SK-N-SH (cell line): ENCODE measurements at regions not wholly inside any gene's neighbourhood (a gene's known extent, or its start where the extent isn't known, plus 50 kb on each side); places are given as distances from the start of the nearest gene placed in this dataset.

Source experiments
- CTCF ChIA-PET: fragments of 300-600, 350-600 bp; formaldehyde crosslinking; extraction: SDS; loops from one replicate; lab custom pipeline; 2021; lab: Yijun Ruan, JAX
- POLR2A ChIA-PET: fragments of 350-600 bp; sonication (Branson Sonifier 250); formaldehyde crosslinking; extraction: SDS; loops from one replicate; lab custom pipeline; 2020; ENCODE audit warnings: antibody characterized with exemption, inconsistent platforms; lab: Yijun Ruan, JAX
- DNase-seq: peaks from one replicate; pipeline ENCODE4 v3.0.0; 2012
- H2AFZ ChIP-seq: fragments of 200-600 bp; sonication (generic); 2 replicates; pipeline ENCODE4 v1.8.1; 2016; ENCODE audit warnings: antibody characterized with exemption, mild to moderate bottlenecking, low read depth
- H3F3A ChIP-seq: fragments of 200-600 bp; sonication (generic); replicated peaks from 2 replicates; pipeline ENCODE3; 2016; ENCODE audit warnings: antibody characterized with exemption, mild to moderate bottlenecking; ENCODE audit not compliant: insufficient read depth
- H3K27ac ChIP-seq, 2 experiments: fragments of 200-500 bp in 1 of 2; fragments of 200-600 bp in 1 of 2; sonication (Bioruptor generic) in 1 of 2; sonication (generic), shearing (Covaris generic) in 1 of 2; 2 replicates each; pipeline versions ENCODE4 v1.5.1 to v1.6.1; 2014 to 2016; ENCODE audit warnings: low read depth in 2 of 2, inconsistent platforms in 1 of 2, low read length in 1 of 2, mild to moderate bottlenecking in 1 of 2, mixed read lengths in 1 of 2
- H3K27me3 ChIP-seq: fragments of 200-600 bp; sonication (generic), shearing (Covaris generic); 2 replicates; pipeline ENCODE4 v1.6.1; 2016; ENCODE audit warnings: mixed run types; ENCODE audit not compliant: insufficient read depth
- H3K36me3 ChIP-seq, 2 experiments: fragments of 200-500 bp in 1 of 2; fragments of 200-600 bp in 1 of 2; sonication (Bioruptor generic) in 1 of 2; sonication (generic) in 1 of 2; replicated peaks in 1 of 2; 2 replicates each; pipeline versions ENCODE3 to v1.5.1; 2014 to 2016; ENCODE audit warnings: low read length in 1 of 2, mild to moderate bottlenecking in 1 of 2; ENCODE audit not compliant: insufficient read depth in 2 of 2, control insufficient read depth in 1 of 2
- H3K4me1 ChIP-seq, 2 experiments: fragments of 200-500 bp in 1 of 2; fragments of 200-600 bp in 1 of 2; sonication (Bioruptor generic) in 1 of 2; sonication (generic), shearing (Covaris generic) in 1 of 2; 2 replicates each; pipeline versions ENCODE4 v1.5.1 to v1.6.1; 2014 to 2016; ENCODE audit warnings: low read depth in 1 of 2, low read length in 1 of 2, mixed run types in 1 of 2; ENCODE audit not compliant: insufficient read depth in 2 of 2, control insufficient read depth in 1 of 2
- H3K4me2 ChIP-seq: fragments of 200-600 bp; sonication (generic), shearing (Covaris generic); 2 replicates; pipeline ENCODE4 v1.6.1; 2017; ENCODE audit warnings: mixed run types
- H3K4me3 ChIP-seq, 2 experiments: fragments of 200-500 bp in 1 of 2; fragments of 200-600 bp in 1 of 2; sonication (Bioruptor generic) in 1 of 2; sonication (generic), shearing (Covaris generic) in 1 of 2; 2 replicates each; pipeline versions ENCODE4 v1.5.1 to v1.8.1; 2014 to 2016; ENCODE audit warnings: low read depth in 2 of 2, inconsistent platforms in 1 of 2, low read length in 1 of 2, mild to moderate bottlenecking in 1 of 2, mixed read lengths in 1 of 2, moderate library complexity in 1 of 2
- H3K79me2 ChIP-seq: fragments of 200-600 bp; sonication (generic); 2 replicates; pipeline ENCODE4 v1.8.1; 2017; ENCODE audit warnings: mild to moderate bottlenecking; ENCODE audit not compliant: insufficient read depth
- H3K9ac ChIP-seq: fragments of 200-600 bp; sonication (generic); 2 replicates; pipeline ENCODE4 v1.6.1; 2017; ENCODE audit warnings: mixed run types
- H3K9me2 ChIP-seq: fragments of 200-600 bp; sonication (generic); 2 replicates; pipeline ENCODE4 v1.6.1; 2017; ENCODE audit warnings: mixed run types
- H3K9me3 ChIP-seq: fragments of 200-600 bp; sonication (generic); 2 replicates; pipeline ENCODE4 v1.6.1; 2017; ENCODE audit warnings: mixed run types, mild to moderate bottlenecking, moderate library complexity
- H4K20me1 ChIP-seq: fragments of 200-600 bp; sonication (generic); 2 replicates; pipeline ENCODE4 v1.6.1; 2017; ENCODE audit warnings: mild to moderate bottlenecking, mixed run types; ENCODE audit not compliant: insufficient read depth
- CTCF ChIP-seq: fragments of 200-600 bp; sonication (generic); IDR thresholded peaks from 2 replicates; pipeline ENCODE4 v1.6.1; 2017; ENCODE audit warnings: antibody characterized with exemption, mild to moderate bottlenecking, moderate library complexity
- ELF1 ChIP-seq: IDR thresholded peaks from 2 replicates; pipeline ENCODE4 v1.4.0; 2012
- EP300 ChIP-seq, 2 experiments: IDR thresholded peaks; 2 replicates each; pipeline versions ENCODE4 v1.4.0 to v1.6.1; 2012; ENCODE audit warnings: borderline replicate concordance in 1 of 2, low read depth in 1 of 2, low read length in 1 of 2
- FOSL2 ChIP-seq: IDR thresholded peaks from 2 replicates; pipeline ENCODE4 v1.4.0; 2012; ENCODE audit warnings: low read depth, mild to moderate bottlenecking, moderate library complexity, borderline replicate concordance
- FOXJ3 ChIP-seq: sonication (generic); formaldehyde crosslinking; IDR thresholded peaks from 2 replicates; pipeline ENCODE4 v1.5.1; 2020; ENCODE audit warnings: mild to moderate bottlenecking, missing genetic modification reagents
- FOXM1 ChIP-seq: IDR thresholded peaks from 2 replicates; pipeline ENCODE4 v1.4.0; 2012; ENCODE audit warnings: low read depth, mild to moderate bottlenecking
- GATA2 ChIP-seq: sonication (generic); formaldehyde crosslinking; IDR thresholded peaks from 2 replicates; pipeline ENCODE4 v1.5.0; 2020; ENCODE audit warnings: mild to moderate bottlenecking, missing genetic modification reagents
- MEF2A ChIP-seq: IDR thresholded peaks from 2 replicates; pipeline ENCODE4 v1.4.0; 2012; ENCODE audit warnings: low read depth, borderline replicate concordance
- NRF1 ChIP-seq: IDR thresholded peaks from 2 replicates; pipeline ENCODE4 v1.6.1; 2012; ENCODE audit warnings: low read depth, mild to moderate bottlenecking, low read length
- PBX3 ChIP-seq: IDR thresholded peaks from 2 replicates; pipeline ENCODE4; 2012
- RCOR1 ChIP-seq: fragments of 150-350 bp; IDR thresholded peaks from 2 replicates; pipeline ENCODE4 v1.6.1; 2017; ENCODE audit warnings: antibody characterized with exemption, low read length
- REST ChIP-seq: IDR thresholded peaks from 2 replicates; pipeline ENCODE4 v1.6.1; 2012; ENCODE audit warnings: mild to moderate bottlenecking, low read depth, low read length, moderate library complexity
- RFX5 ChIP-seq: IDR thresholded peaks from 2 replicates; pipeline ENCODE4 v1.6.1; 2012; ENCODE audit warnings: mild to moderate bottlenecking, improper control_type of control experiment, low read length
- RXRA ChIP-seq: IDR thresholded peaks from 2 replicates; pipeline ENCODE4 v1.4.0; 2012; ENCODE audit warnings: low read depth, mild to moderate bottlenecking, borderline replicate concordance
- TAF1 ChIP-seq: IDR thresholded peaks from 2 replicates; pipeline ENCODE4 v1.6.1; 2012; ENCODE audit warnings: low read depth, mild to moderate bottlenecking, low read length, moderate library complexity, borderline replicate concordance
- TCF12 ChIP-seq: IDR thresholded peaks from 2 replicates; pipeline ENCODE4 v1.4.0; 2012
- TEAD4 ChIP-seq: IDR thresholded peaks from 2 replicates; pipeline ENCODE4 v1.4.0; 2012; ENCODE audit warnings: mild to moderate bottlenecking, borderline replicate concordance; ENCODE audit not compliant: insufficient read depth
- USF1 ChIP-seq: IDR thresholded peaks from 2 replicates; pipeline ENCODE4 v1.4.0; 2012; ENCODE audit warnings: low read depth, borderline replicate concordance
- YY1 ChIP-seq: IDR thresholded peaks from 2 replicates; pipeline ENCODE4 v1.4.0; 2012; ENCODE audit warnings: low read depth, mild to moderate bottlenecking
- WGBS: methylation state at CpG from one replicate; pipeline ENCODE4 v1.1.6; 2017; ENCODE audit warnings: low lambda C conversion rate; 5-methylcytosine and 5-hydroxymethylcytosine counted together

- no peaks in the 10 kb centered on the region for H3K79me2 ChIP-seq
- no peak for DNase-seq
- no peak overlapping the region for H3K27ac ChIP-seq
- H3K4me3 ChIP-seq: no peak overlapping the region
- no peak overlapping the region for H3K4me2 ChIP-seq
- ChIA-PET POLR2A (no interaction called here), CTCF (no interaction called here)
- no peaks in the 10 kb centered on the region for H3K9me2 ChIP-seq
- H3K9me3 ChIP-seq: no peaks in the 10 kb centered on the region
- no peaks in the 10 kb centered on the region for H3K36me3 ChIP-seq
- TF ChIP-seq YY1: no peak
- no peak for TF ChIP-seq RFX5
- no peak for TF ChIP-seq FOXM1
- TF ChIP-seq GATA2: no peak
- no peak for TF ChIP-seq CTCF
- TF ChIP-seq TAF1: no peak
- no peak for TF ChIP-seq FOSL2
- no peak for TF ChIP-seq FOXJ3
- no peak for TF ChIP-seq MEF2A
- TF ChIP-seq PBX3: no peak
- no peak for TF ChIP-seq NRF1
- TF ChIP-seq EP300 (IDR thresholded peaks at IDR 0.05; ENCODE audit: borderline replicate concordance in 1 of 2, low read depth in 1 of 2, low read length in 1 of 2): no peak
- TF ChIP-seq REST: no peak
- TF ChIP-seq RXRA: no peak
- no peak for TF ChIP-seq ELF1
- TF ChIP-seq RCOR1: no peak
- TF ChIP-seq TCF12: no peak
- TF ChIP-seq USF1: no peak
- no peak for TF ChIP-seq TEAD4
- H3K9ac ChIP-seq: no peak overlapping the region
- H2AFZ ChIP-seq: no peak overlapping the region
- H3K27me3 ChIP-seq: no peaks in the 10 kb centered on the region
- H4K20me1 ChIP-seq: no peaks in the 10 kb centered on the region
- WGBS: 75% methylated on average over 10 of the region's 10 CpGs
- H3F3A ChIP-seq: no peaks in the 10 kb centered on the region
- peaks cover 4 to 5% of the 10 kb centered on the region in 2 experiments; a peak in 3 of 4 replicates for H3K4me1 ChIP-seq
Measured at GRCh38 chr16:66211651-66212050, 154.8 kb upstream of the CDH5 start.
